GM19395 (cell line): ENCODE measurements at regions not wholly inside any gene's neighbourhood (a gene's known extent, or its start where the extent isn't known, plus 50 kb on each side); places are given as distances from the start of the nearest gene placed in this dataset.

Experiments used
- ATAC-seq: cut with Tn5 transposase; IDR thresholded peaks from one replicate; pipeline ENCODE4 v1.9.1; 2021; ENCODE audit warnings: mild to moderate bottlenecking, moderate library complexity; ENCODE audit not compliant: unreplicated experiment

DNA sequence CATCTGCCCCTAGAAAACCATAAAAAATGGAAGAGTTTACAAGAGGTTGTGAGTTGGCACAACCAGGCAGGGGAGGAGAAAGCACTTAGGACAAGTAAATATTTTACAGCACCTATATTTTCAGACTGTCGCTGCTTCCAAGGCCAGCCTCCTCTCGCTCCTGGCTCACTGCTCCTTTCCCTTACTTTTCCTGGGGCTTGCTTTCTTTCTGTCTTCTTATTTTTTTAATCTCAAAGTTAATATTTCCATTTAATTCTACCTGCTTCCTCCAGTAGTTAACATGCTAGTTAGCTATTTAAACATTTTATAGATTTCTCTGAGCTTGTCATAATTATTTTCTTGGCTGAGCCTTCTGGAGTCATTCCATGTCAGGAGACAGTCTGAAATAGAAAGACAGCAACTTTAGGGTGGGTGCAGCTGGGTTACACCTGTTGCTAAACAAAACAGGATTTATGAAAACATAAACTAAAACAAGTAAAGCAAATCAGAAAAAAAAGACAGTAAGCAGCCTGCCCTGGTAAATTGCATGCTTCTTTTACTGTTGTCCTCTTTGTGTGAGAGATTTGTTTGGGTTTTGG, 330.1 kb downstream of the DLEU7 start:
- no peak for ATAC-seq

DNA sequence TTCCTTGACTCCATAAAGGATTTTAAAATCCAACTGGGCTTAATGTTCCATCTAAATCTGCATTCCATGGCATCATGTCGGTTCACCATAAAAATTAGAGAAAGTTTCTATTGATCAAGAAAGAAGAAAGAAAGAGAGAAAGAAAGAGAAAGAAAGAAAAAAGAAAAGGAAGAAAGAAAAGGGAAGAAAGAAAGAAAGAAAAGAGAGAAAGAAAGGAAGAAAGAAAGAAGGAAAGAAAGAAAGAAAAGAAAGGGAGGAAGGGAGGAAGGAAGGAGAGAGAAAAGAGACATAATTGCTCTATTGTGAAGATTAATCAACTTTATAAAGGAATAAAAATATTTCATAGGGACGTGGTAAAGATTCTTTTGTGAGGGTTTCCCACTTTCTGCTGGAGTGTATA, 329.2 kb downstream of the DLEU7 start:
- no peak for ATAC-seq

DNA sequence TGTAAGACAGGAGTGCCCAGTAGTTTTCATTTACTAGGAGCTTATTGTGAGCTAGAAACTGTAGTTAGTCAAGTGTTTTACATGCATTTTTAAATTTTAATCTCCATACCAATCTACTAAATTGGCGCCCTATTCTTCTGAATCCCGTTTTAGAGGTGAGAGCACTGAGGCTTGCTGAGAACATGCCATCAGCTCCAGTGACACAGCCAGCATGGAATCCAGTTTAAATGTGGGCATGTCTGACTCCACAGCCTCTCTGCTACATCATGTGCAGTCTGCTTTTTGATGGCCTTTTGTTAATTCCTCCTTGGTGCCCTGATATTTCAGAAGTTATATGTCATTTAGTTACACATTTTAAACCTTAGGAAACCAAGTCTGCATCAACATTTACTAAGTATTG, 325.4 kb downstream of the DLEU7 start:
- no peak for ATAC-seq

DNA sequence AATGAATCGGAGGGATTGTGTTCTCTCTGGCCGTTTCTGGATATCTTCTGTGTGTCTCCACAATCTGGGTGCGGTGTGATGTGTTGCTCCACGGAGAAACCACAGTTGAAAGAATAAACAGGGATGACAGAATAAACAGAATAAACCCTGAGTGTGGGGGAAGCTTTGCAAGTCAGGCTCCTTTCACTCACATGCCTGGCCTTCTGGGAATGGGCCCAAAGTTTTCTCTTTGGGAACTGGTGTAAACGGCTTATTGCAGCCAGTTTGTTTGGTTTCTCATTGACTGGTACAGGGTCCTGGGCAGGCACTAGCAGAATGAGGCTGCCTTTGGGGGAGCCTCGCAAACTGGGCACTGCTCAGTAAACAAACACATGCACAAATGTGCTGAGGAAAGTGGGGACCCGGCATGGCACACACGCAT, 324.7 kb downstream of the DLEU7 start:
- no peak for ATAC-seq

DNA sequence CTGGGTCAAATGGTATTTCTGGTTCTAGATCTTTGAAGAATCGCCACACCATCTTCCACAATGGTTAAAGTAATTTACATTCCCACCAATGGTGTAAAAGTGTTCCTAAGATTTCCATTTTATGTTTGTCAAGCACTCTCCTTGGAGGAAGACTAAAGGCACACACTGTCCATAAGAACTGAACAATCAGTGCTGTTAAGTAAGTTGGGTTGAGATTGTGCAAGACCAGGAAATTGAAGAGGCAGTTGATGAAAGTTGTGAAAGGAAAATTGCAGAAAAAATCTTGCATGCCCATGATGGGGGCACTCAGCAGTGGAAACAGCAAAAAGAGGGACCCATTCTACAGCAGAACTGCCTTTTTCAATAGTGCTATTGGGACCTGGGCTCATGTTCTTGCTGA, 323.6 kb downstream of the DLEU7 start:
- no peak for ATAC-seq

DNA sequence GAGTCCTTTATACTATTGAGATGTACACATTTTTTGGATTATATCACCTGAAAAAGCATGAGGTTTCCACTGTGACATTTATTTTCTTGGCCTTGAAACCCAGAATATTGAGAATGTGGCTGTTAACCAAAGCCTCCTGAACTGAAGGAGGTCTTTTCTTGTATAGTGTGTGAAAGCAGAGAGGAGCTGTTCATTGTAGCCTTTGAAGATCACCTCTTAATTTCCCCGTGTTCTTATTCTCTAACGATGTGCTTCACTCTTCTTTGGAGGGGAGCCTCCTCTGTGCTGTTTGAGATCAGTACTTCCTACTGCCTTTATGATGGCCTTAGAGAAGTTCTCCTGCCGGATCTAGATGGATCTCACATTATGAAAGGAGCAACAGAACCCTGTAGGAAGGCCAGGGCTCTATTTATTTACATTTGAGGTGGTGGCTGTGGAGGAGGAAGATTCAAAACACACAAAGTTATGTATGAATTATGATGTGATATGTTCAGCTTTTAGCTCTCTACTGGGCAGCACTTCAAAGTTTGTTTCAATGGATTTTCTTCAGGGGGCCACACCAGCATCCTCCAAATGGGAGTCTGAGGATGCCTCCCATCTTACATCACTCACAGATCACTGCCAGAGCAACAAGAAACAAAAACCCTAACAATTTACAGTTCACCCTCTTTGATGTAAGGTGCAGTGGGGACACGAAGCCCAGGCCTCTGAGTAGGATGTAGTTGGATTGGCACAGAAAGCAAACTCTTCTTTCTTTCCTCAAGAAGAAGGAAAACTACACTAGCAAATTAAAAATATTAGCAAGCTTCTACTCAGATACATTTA, 322.3 kb downstream of the DLEU7 start:
- ATAC-seq: no peak

DNA sequence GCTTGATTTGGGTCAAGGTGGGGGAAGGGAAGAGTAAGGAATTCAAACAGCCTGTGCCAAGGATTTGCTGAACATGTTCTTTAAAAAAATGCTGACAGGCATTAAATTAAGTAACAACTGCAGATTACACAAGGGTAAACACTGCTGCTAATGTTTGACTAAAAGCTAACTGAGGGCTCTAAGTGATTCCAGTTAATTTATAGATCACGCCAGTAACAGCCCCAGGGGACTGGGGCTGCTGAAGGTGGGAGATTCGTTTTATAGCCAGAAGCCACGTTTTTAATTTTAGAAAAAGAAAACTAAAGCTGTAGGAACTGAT, 321.7 kb downstream of the DLEU7 start:
- ATAC-seq: no peak

DNA sequence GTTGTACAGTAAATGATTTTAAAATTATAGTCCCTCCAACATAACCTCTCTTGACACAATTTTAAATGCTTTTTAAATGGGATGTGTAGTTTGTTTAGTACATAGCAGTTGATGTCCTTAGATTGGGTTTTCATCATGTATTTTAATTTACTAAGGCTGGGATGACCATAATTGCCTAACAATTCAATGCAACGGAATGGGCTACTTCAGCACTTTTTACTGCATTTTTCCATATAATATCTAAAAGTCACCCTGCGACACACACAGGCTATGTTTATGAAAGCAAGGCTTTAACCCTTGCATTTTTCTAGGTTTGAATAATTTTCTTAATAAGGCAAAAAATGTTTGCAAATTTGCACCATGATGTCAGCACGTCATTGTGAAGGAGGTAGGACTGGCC, 321.0 kb downstream of the DLEU7 start:
- no peak for ATAC-seq

DNA sequence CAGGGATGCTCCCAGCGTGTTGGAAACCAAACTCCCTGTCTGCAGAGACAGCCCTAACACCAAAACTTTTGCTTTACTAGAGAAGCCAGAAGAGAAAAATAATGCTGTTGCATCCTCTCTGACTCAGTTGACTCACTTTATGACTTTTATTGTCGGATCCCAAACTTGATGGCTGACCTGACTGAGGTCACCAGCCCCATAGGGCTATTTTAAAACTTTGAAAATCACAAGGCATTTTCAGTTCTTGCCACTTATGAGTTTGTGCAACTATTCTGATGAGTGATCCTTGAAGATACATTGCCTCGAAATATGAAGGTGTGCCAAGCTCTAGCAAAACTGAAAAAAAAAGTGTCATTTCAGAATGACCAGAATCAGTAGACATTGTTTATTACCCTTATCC, 320.2 kb downstream of the DLEU7 start:
- ATAC-seq: no peak

DNA sequence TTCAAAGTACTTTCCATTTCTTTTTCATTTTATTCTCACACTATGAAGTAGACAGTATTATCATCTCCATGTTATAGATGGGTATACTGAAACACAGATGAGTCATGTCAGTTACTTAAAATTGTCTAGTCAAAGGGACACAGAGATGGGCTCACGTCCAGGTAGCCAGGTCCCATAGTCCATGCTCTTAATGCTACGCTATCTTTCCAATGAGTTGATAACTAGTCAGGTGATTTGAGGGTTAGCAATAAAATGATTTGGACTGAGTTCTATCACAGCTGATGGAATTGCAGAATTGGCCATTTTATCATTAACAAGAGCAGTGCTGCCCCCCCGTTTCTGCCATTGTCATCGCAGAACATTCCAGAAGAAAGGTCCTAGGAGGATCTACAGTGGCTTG, 318.9 kb downstream of the DLEU7 start:
- ATAC-seq: no peak

DNA sequence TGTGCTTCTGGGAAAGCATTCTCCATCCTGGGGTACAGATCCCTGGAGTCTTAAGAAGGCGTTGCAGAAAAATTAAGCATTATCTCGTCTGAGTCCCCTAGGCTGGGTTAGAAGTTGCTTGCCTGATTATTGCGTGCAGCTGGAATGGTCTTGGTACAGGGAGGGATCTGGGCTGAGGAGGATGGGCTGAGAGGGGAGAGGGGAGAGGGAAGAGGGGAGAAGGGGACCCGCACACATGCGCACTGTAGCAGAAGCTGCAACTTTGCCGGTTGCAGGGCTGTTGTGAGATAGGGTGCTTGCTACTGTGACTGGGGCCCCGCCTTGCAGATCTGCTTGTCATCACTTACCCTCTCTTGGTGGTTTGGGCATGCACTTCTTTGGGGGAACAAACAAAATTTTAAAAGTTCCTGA, 316.8 kb downstream of the DLEU7 start:
- no peak for ATAC-seq

DNA sequence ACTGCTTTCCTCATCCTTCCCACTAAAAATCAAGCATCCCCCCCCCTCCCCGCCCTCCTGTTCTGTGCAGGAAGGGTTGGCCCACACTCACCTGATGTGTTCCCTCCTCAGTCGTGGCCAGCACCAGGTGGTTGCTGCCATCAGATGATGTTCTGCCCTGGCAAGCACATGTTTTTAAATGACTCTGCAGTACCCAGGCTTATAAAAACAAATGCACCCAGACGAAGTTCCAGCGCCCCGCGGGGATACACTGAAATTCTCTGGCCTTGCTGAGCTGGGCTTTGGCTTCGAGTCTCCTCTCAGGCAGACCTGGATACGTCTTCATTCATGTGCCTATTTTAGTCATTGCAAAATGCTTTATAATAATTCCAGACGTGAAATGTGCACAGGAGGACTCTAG, 316.3 kb downstream of the DLEU7 start:
- ATAC-seq: no peak

DNA sequence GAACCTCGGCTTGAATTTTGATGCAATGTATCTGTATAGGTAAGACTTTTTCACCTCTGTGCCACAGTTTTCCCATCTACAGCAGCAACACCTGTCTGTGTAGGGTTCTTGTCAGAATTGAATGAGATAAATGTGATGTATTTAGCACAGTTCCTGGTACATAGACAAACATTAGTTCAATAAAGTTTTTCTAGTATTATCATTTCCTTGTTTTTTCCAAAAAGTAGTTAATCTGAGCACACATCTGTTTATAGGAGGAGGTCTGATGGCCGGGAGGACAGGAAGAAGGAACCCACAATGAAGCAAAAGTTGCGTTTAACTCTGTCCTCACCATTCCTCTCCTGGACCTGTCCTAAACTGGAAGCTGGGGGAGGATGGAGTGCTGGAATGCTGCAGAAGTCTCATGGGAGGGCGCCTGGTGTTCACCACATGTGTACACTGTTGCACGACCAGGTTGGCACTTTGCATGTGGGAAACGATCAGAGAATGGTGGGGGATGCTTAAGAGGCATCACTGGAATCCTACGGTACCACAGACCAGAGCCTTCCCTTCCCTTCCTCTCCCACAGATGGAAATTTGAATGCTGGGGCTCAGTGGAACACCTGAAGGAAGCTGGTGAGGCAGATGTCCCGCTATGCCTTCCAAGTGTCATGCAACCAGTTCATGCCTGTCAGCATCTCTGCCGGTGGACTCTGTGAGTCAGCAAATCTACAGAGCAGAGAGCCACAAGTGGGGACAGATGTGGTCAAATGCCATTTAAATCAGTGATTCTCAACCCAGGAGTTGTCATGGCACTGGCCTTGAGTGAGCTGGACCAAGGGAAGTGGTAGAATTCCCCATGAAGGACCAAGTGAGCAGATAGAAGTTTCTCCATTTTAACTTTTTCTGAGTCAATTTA, 315.6 kb downstream of the DLEU7 start:
- no peak for ATAC-seq

DNA sequence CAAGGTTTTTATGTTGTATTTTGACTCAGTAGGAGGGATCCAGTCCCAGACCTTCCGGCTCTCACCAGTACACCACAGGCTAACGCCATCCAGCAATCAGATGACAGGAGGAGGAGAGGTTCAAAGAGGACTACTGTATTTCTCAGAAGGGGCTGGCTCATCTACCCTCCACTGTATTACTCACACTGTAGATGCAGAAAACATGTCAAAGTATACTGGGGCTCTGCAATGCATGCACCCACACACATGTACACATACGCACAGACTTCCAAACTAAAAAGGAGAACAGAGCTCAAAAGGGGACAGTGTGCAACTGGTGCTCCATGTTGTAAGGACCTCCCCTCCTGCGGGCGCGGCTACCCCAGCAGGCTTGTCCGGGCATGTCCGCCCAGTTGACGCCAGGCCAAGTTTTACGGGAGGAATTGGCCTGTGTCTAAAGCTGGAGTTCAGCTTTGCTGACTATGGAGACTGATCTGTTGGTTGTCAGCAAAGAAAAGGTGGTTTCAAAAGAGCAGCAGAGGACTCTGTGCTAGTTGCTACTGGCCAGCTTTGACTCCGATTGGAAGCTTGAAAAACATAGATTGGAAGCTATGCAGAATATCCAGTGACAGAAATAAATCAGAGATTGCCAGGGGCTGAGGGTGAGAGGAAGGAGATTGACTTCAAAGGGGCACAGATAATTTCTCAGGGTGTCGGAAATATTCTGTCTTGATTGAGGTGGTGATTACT, 314.2 kb downstream of the DLEU7 start:
- no peak for ATAC-seq

DNA sequence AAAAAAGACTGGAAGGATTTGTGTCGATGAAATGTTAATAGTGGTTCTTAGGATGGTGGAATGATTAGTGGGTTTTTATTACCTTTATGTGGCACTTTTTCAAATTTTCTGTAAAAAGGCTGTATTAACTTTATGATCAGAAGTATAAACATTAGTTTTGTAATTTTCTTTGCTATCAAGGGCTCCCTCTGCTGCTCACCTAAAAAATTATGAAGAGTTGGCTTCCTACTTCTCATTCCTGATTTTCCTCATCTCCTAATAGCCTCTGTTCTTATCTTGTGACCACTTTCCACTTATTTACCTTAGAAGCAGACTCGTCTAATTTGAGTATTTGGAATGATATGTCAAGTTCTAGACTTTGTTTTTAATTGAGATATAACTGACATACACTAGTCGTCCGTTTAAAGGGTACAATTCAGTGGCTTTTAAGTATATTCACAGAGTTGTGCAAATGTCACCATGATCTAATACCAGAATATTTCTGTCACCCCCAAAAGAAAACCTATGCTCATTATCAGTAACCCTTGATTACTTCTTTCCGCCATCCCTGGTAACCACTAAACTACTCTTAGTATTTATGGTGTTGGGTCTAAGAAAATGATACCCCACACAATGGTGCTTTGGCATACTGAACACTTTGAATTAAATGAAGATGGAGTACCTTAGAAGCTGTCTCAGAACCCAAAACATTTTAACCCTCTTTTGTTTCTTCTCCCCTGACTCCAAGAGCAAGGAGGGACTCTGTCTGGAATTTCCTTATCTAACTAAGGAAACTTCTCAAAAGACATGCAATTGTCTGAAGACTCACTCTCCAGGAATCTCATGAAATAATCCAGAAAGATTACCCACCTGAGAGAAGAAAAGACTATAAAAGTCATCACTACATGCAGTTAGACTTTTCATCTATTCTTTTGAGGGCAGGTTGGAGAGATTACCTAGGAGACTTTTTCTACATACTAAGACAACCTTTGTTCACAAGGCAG, 311.3 kb downstream of the DLEU7 start:
- ATAC-seq: no peak

DNA sequence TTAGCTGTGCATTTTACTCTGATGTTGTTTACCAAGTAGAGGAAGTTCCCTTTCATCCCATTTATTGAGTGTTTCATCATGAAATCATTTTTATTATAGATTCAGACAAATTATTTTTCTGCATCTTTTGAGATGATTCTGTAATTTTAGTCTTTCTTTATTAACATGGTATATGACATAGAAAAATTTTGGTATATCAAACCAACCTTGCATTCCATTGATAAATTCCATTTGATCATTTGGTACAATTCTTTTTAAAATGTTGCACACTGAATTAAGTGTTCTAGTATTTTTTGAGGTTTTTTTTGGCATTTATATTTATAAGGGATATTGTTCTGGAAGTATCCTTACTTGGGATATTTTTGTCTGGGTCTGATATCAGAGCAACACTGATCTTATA, 308.4 kb downstream of the DLEU7 start:
- ATAC-seq: no peak

DNA sequence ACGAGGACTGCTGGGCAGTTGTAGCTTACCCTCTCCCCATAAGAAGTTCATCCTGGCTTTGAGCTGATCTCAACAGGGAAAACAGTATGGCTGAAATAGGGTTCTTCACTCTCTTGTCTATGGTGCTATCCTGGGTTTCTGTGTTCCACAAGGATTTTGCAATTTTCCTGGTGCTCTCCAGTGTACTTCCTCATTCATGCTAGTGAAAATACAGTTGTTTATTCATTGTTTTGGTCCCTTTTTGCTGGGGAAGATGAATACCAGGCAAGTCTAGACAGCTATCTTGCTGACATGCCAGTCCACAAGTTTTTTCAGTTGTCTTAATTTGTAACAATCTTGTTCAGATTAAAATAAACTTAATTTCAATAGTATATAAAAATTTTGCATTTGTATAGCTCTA, 306.5 kb downstream of the DLEU7 start:
- no peak for ATAC-seq

DNA sequence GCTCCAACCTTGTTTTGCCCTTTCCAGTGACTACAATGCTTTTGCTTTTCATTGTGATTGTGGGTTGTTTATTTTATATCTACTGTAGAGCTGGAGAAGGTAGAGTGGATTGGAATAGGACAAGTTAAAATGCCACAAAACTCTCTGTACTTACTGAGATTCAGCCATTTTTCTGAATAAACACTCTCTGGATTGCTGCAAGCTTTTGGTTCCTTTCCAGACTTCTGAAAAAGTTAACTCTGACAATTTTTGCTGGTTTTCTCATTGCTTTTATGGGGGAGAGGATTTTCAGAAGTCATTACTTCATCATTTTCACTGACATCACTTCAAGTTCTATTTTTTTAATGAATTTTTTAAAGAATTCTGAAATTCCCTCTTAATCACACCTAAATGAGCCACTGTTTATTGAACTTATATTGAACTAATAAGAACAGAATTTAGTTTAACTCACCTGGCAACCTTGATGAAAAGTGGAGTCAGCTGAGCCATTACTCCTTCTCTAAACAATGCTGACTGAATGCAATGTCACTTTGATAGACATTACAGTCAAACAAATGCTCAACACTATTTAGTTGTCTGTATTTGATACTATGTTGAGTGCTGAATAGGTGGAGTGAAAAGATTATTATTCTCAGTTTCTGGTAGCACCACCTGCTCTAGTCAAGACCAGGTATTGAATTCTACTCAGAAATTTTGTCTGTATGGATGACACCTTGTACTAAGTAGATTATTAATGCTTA, 303.5 kb downstream of the DLEU7 start:
- no peak for ATAC-seq

DNA sequence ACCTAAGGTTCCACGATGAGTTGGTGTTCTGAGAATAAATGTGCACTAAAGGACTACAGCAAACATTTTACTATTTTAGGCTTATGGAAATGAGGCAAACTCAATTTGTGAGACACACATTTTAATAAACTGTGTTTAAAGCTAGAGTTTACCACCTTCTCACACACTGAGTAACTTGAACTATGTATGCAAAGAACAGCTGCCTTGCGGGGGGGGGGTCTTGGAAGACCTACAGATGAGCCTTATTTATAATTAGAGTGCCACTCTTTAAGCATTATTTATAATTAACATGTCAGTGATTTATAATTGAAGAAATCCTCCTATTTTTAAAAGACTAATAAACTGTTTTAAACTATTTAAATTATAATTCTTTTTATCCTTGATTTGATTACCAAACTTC, 300.4 kb downstream of the DLEU7 start:
- ATAC-seq: no peak
